HEK293 (cell line): ENCODE measurements at regions not wholly inside any gene's neighbourhood (a gene's known extent, or its start where the extent isn't known, plus 50 kb on each side); places are given as distances from the start of the nearest gene placed in this dataset.

Source experiments
- CTCF ChIA-PET: fragments of 350-600 bp; formaldehyde crosslinking; extraction: SDS; loops from one replicate; lab custom pipeline; 2021; ENCODE audit warnings: antibody characterized with exemption; lab: Yijun Ruan, JAX
- POLR2A ChIA-PET: fragments of 300-600 bp; formaldehyde crosslinking; extraction: SDS; loops from one replicate; lab custom pipeline; 2020; ENCODE audit warnings: antibody characterized with exemption, inconsistent platforms; lab: Yijun Ruan, JAX
- H3K27ac ChIP-seq: fragments of 200-500 bp; sonication (Bioruptor generic); 2 replicates; pipeline ENCODE4 v1.5.1; 2014; ENCODE audit warnings: low read depth, low read length, control low read depth, inconsistent platforms; ENCODE audit errors: extremely low read depth
- H3K36me3 ChIP-seq, 2 experiments: fragments of 200-500 bp in 1 of 2; sonication (Bioruptor generic) in 1 of 2; 1 replicate in 1 of 2; 2 replicates in 1 of 2; pipeline ENCODE4 v1.5.1; 2014 to 2017; ENCODE audit warnings: inconsistent platforms in 2 of 2, low read length in 2 of 2; ENCODE audit not compliant: control insufficient read depth in 2 of 2, insufficient read depth in 1 of 2
- H3K4me1 ChIP-seq: fragments of 200-500 bp; sonication (Bioruptor generic); 2 replicates; pipeline ENCODE4 v1.5.1; 2014; ENCODE audit warnings: mild to moderate bottlenecking, low read length, inconsistent platforms; ENCODE audit not compliant: control insufficient read depth, insufficient read depth
- H3K4me3 ChIP-seq: 2 replicates; pipeline ENCODE4 v1.5.1; 2011; ENCODE audit warnings: low read depth, mild to moderate bottlenecking, control low read depth, low read length, moderate library complexity
- H3K9me3 ChIP-seq: fragments of 200-500 bp; sonication (Bioruptor generic); 2 replicates; pipeline ENCODE4 v1.5.1; 2014; ENCODE audit warnings: low read depth, low read length, inconsistent platforms; ENCODE audit not compliant: control insufficient read depth, insufficient read depth
- GLIS2 ChIP-seq: fragments of 450-650 bp; formaldehyde crosslinking; IDR thresholded peaks from 2 replicates; pipeline ENCODE4 v1.5.1; 2016; ENCODE audit warnings: missing biosample characterization, missing genetic modification characterization
- IKZF3 ChIP-seq: fragments of 450-650 bp; IDR thresholded peaks from 2 replicates; pipeline ENCODE4 v1.5.0; 2018; ENCODE audit warnings: missing biosample characterization, mild to moderate bottlenecking, missing genetic modification characterization, moderate library complexity
- KLF1 ChIP-seq: fragments of 450-650 bp; formaldehyde crosslinking; IDR thresholded peaks from 2 replicates; pipeline ENCODE4 v1.5.1; 2016; ENCODE audit warnings: missing biosample characterization, missing genetic modification characterization
- KLF10 ChIP-seq: fragments of 450-650 bp; IDR thresholded peaks from 2 replicates; pipeline ENCODE4 v1.5.1; 2018; ENCODE audit warnings: missing biosample characterization, mild to moderate bottlenecking, missing genetic modification characterization
- KLF8 ChIP-seq: fragments of 450-650 bp; formaldehyde crosslinking; IDR thresholded peaks from 2 replicates; pipeline ENCODE4 v1.5.1; 2016; ENCODE audit warnings: missing biosample characterization, missing genetic modification characterization
- KLF9 ChIP-seq: fragments of 450-650 bp; formaldehyde crosslinking; IDR thresholded peaks from 2 replicates; pipeline ENCODE4 v1.5.1; 2016; ENCODE audit warnings: missing biosample characterization, missing genetic modification characterization, low read depth
- OVOL3 ChIP-seq: fragments of 450-650 bp; formaldehyde crosslinking; IDR thresholded peaks from 2 replicates; pipeline ENCODE4 v1.5.1; 2016; ENCODE audit warnings: missing biosample characterization, missing genetic modification characterization
- SALL2 ChIP-seq: fragments of 450-650 bp; formaldehyde crosslinking; IDR thresholded peaks from 2 replicates; pipeline ENCODE4 v1.5.0; 2017; ENCODE audit warnings: missing biosample characterization, mild to moderate bottlenecking, missing genetic modification characterization, borderline replicate concordance
- SCRT1 ChIP-seq: fragments of 450-650 bp; formaldehyde crosslinking; IDR thresholded peaks from 2 replicates; pipeline ENCODE4 v1.5.1; 2016; ENCODE audit warnings: missing biosample characterization, missing genetic modification characterization, borderline replicate concordance
- ZBTB21 ChIP-seq: fragments of 450-650 bp; formaldehyde crosslinking; IDR thresholded peaks from 2 replicates; pipeline ENCODE4 v1.5.1; 2017; ENCODE audit warnings: missing biosample characterization, missing genetic modification characterization
- ZBTB48 ChIP-seq: fragments of 450-650 bp; formaldehyde crosslinking; IDR thresholded peaks from 2 replicates; pipeline ENCODE4 v1.5.1; 2016; ENCODE audit warnings: missing biosample characterization, missing genetic modification characterization
- ZEB2 ChIP-seq: fragments of 450-650 bp; formaldehyde crosslinking; IDR thresholded peaks from 2 replicates; pipeline ENCODE4 v1.5.1; 2016; ENCODE audit warnings: missing biosample characterization, missing genetic modification characterization
- ZNF10 ChIP-seq: fragments of 450-650 bp; formaldehyde crosslinking; IDR thresholded peaks from 2 replicates; pipeline ENCODE4 v1.5.1; 2017; ENCODE audit warnings: missing biosample characterization, missing genetic modification characterization
- ZNF133 ChIP-seq: fragments of 450-650 bp; formaldehyde crosslinking; IDR thresholded peaks from 2 replicates; pipeline ENCODE4 v1.5.1; 2016; ENCODE audit warnings: missing biosample characterization, missing genetic modification characterization
- ZNF138 ChIP-seq: fragments of 450-650 bp; formaldehyde crosslinking; IDR thresholded peaks from 2 replicates; pipeline ENCODE4 v1.5.1; 2016; ENCODE audit warnings: missing biosample characterization, missing genetic modification characterization, borderline replicate concordance
- ZNF184 ChIP-seq: fragments of 450-650 bp; IDR thresholded peaks from 2 replicates; pipeline ENCODE4 v1.5.1; 2018; ENCODE audit warnings: missing biosample characterization, mild to moderate bottlenecking, missing genetic modification characterization
- ZNF266 ChIP-seq: fragments of 450-650 bp; formaldehyde crosslinking; IDR thresholded peaks from 2 replicates; pipeline ENCODE4 v1.5.1; 2016; ENCODE audit warnings: missing biosample characterization, missing genetic modification characterization, low read depth
- ZNF324 ChIP-seq: fragments of 450-650 bp; formaldehyde crosslinking; IDR thresholded peaks from 2 replicates; pipeline ENCODE4 v1.5.1; 2016; ENCODE audit warnings: missing biosample characterization, missing genetic modification characterization
- ZNF610 ChIP-seq: fragments of 450-650 bp; formaldehyde crosslinking; IDR thresholded peaks from 2 replicates; pipeline ENCODE4 v1.5.1; 2016; ENCODE audit warnings: missing biosample characterization, missing genetic modification characterization, borderline replicate concordance
- ZNF707 ChIP-seq: fragments of 450-650 bp; formaldehyde crosslinking; IDR thresholded peaks from 2 replicates; pipeline ENCODE4 v1.5.1; 2016; ENCODE audit warnings: missing biosample characterization, missing genetic modification characterization
- ZNF792 ChIP-seq: fragments of 450-650 bp; formaldehyde crosslinking; IDR thresholded peaks from 2 replicates; pipeline ENCODE4 v1.5.1; 2016; ENCODE audit warnings: missing biosample characterization, missing genetic modification characterization
- ZNF843 ChIP-seq: fragments of 450-650 bp; formaldehyde crosslinking; IDR thresholded peaks from 2 replicates; pipeline ENCODE4 v1.5.1; 2016; ENCODE audit warnings: missing biosample characterization, missing genetic modification characterization
- TF ChIP-seq, protein P1 (sequence below): fragments of 450-650 bp; formaldehyde crosslinking; optimal IDR thresholded peaks from 2 replicates; pipeline ENCODE3; 2016; ENCODE audit warnings: missing biosample characterization, mild to moderate bottlenecking, missing genetic modification characterization
- TF ChIP-seq, protein P2 (sequence below): fragments of 450-650 bp; formaldehyde crosslinking; IDR thresholded peaks from 2 replicates; pipeline ENCODE4 v1.5.1; 2016; ENCODE audit warnings: missing biosample characterization, missing genetic modification characterization
- TF ChIP-seq, protein P3 (sequence below): fragments of 450-650 bp; formaldehyde crosslinking; IDR thresholded peaks from 2 replicates; pipeline ENCODE4 v1.5.1; 2017; ENCODE audit warnings: missing biosample characterization, missing genetic modification characterization
- TF ChIP-seq, protein P4 (sequence below): fragments of 450-650 bp; formaldehyde crosslinking; IDR thresholded peaks from 2 replicates; pipeline ENCODE4 v1.5.1; 2017; ENCODE audit warnings: missing biosample characterization, missing genetic modification characterization
- TF ChIP-seq, protein P5 (sequence below): fragments of 450-650 bp; formaldehyde crosslinking; IDR thresholded peaks from 2 replicates; pipeline ENCODE4 v1.5.1; 2016; ENCODE audit warnings: missing biosample characterization, missing genetic modification characterization

DNA sequence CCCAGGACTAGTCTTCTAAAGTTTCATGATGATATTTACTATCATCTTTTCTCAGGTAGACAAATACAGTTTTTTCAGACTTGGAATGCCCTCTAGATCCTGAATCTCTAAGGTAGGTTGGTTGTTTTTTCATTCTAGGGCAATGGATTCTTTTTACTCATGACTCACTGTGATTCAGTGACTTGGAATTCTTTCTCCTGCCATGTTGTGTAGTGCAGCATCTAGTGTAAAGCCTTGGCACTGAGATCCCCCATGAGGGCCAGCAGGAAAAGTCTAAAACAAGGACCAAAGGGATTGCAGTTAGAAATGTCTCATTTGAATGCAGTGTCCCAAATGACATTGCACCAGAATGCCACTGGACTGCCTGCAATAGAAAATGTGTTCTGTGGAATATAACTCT, 430.4 kb downstream of the NEBL start (continued):
- TF ChIP-seq KLF1 (tag by site-specific recombination): no peak
- TF ChIP-seq, protein P1, sequence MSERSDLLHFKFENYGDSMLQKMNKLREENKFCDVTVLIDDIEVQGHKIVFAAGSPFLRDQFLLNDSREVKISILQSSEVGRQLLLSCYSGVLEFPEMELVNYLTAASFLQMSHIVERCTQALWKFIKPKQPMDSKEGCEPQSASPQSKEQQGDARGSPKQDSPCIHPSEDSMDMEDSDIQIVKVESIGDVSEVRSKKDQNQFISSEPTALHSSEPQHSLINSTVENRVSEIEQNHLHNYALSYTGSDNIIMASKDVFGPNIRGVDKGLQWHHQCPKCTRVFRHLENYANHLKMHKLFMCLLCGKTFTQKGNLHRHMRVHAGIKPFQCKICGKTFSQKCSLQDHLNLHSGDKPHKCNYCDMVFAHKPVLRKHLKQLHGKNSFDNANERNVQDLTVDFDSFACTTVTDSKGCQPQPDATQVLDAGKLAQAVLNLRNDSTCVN (tag by site-specific recombination): no peak
- TF ChIP-seq KLF9 (tag by site-specific recombination): no peak
- TF ChIP-seq, protein P2, sequence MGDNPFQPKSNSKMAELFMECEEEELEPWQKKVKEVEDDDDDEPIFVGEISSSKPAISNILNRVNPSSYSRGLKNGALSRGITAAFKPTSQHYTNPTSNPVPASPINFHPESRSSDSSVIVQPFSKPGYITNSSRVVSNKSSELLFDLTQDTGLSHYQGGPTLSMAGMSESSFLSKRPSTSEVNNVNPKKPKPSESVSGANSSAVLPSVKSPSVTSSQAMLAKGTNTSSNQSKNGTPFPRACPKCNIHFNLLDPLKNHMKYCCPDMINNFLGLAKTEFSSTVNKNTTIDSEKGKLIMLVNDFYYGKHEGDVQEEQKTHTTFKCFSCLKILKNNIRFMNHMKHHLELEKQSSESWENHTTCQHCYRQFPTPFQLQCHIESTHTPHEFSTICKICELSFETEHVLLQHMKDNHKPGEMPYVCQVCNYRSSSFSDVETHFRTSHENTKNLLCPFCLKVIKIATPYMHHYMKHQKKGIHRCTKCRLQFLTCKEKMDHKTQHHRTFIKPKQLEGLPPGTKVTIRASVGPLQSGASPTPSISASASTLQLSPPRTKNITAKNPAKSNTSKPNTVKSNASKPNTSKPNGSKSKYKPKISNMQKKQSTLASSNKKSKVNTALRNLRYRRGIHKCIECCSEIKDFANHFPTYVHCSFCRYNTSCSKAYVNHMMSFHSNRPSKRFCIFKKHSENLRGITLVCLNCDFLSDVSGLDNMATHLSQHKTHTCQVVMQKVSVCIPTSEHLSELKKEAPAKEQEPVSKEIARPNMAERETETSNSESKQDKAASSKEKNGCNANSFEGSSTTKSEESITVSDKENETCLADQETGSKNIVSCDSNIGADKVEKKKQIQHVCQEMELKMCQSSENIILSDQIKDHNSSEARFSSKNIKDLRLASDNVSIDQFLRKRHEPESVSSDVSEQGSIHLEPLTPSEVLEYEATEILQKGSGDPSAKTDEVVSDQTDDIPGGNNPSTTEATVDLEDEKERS: no peak
- TF ChIP-seq, protein P3, sequence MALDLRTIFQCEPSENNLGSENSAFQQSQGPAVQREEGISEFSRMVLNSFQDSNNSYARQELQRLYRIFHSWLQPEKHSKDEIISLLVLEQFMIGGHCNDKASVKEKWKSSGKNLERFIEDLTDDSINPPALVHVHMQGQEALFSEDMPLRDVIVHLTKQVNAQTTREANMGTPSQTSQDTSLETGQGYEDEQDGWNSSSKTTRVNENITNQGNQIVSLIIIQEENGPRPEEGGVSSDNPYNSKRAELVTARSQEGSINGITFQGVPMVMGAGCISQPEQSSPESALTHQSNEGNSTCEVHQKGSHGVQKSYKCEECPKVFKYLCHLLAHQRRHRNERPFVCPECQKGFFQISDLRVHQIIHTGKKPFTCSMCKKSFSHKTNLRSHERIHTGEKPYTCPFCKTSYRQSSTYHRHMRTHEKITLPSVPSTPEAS (tag by site-specific recombination): no peak
- no peak for TF ChIP-seq ZBTB21
- TF ChIP-seq ZNF266 (tag by site-specific recombination): no peak
- TF ChIP-seq GLIS2: no peak

DNA sequence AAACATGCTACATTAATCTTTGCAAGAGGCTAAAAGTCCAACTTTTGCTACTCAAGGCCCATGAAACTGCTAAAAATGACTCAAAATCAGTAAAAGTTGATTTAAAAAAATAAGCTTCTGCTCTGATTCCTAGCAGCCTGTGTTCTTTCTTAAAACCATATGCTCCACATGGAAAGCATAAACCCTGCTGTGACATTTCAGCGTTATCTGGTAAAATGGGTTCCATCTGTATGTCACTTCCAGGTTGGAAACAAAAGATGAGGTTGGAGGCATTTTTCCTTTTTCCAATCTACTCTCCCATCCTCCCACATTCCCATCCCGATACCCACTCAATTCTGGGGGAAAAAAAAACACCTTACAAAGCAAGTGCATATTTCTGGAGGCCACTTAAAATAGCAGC, 439.5 kb downstream of the NEBL start:
- CTCF ChIA-PET: interaction anchor here (0.6 kb wide), 1 partner anchor 877 kb away, joined by 3 read pairs; no protein-coding TSS in a partner anchor
- Histone ChIP-seq H3K4me3 (no peak overlapping the region), H3K27ac (no peak overlapping the region), H3K36me3 (no peaks in the 10 kb centered on the region), H3K4me1 (no peaks in the 10 kb centered on the region), H3K9me3 (no peaks in the 10 kb centered on the region)
- TF ChIP-seq ZBTB21 (no peak), ZNF843 (tag by site-specific recombination) (no peak), ZNF133 (no peak), ZNF610 (tag by site-specific recombination) (no peak), KLF8 (tag by site-specific recombination) (no peak), KLF10 (tag by site-specific recombination) (no peak), ZNF184 (tag by site-specific recombination) (no peak), OVOL3 (tag by site-specific recombination) (no peak), SALL2 (tag by site-specific recombination) (no peak), ZNF324 (tag by site-specific recombination) (no peak), SCRT1 (tag by site-specific recombination) (no peak)
- TF ChIP-seq, protein P4, sequence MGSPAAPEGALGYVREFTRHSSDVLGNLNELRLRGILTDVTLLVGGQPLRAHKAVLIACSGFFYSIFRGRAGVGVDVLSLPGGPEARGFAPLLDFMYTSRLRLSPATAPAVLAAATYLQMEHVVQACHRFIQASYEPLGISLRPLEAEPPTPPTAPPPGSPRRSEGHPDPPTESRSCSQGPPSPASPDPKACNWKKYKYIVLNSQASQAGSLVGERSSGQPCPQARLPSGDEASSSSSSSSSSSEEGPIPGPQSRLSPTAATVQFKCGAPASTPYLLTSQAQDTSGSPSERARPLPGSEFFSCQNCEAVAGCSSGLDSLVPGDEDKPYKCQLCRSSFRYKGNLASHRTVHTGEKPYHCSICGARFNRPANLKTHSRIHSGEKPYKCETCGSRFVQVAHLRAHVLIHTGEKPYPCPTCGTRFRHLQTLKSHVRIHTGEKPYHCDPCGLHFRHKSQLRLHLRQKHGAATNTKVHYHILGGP: no peak
- POLR2A ChIA-PET: no interaction called here

DNA sequence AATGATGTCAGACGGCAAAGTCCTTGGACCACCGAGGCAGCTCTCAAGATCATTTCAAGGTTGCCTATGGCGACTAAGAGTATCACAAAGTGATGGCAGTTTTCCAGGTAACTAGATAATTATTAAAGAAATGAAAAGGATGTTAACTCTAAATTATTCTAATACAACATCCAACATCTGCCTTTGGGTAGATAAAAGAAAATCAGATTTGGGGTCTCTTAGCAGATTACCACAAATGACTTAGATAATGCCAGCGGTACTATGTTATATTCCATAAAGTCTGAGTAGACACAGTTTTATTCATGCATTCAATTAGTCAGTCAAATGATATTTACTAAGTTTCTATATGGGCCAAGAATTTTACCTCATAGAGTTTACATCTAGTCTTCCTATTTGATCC, 441.3 kb downstream of the NEBL start:
- Histone ChIP-seq H3K36me3 (no peaks in the 10 kb centered on the region), H3K27ac (no peak overlapping the region), H3K4me1 (no peaks in the 10 kb centered on the region), H3K9me3 (no peaks in the 10 kb centered on the region), H3K4me3 (no peak overlapping the region)
- no peak for TF ChIP-seq ZNF10 (tag by site-specific recombination)
- TF ChIP-seq ZNF138 (tag by site-specific recombination): no peak
- TF ChIP-seq ZNF792 (tag by site-specific recombination): no peak
- no peak for TF ChIP-seq ZNF707
- no peak for TF ChIP-seq ZEB2
- TF ChIP-seq ZNF843 (tag by site-specific recombination): no peak
- TF ChIP-seq, protein P5, sequence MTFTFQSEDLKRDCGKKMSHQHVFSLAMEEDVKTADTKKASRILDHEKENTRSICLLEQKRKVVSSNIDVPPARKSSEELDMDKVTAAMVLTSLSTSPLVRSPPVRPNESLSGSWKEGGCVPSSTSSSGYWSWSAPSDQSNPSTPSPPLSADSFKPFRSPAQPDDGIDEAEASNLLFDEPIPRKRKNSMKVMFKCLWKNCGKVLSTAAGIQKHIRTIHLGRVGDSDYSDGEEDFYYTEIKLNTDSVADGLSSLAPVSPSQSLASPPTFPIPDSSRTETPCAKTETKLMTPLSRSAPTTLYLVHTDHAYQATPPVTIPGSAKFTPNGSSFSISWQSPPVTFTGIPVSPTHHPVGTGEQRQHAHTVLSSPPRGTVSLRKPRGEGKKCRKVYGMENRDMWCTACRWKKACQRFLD (tag by site-specific recombination): no peak
- no peak for TF ChIP-seq ZBTB48 (tag by site-specific recombination)
- TF ChIP-seq IKZF3 (tag by site-specific recombination): no peak
- ChIA-PET POLR2A (no interaction called here), CTCF (no interaction called here)
